Mesodermal cell (in vitro differentiated cells): ENCODE measurements at regions not wholly inside any gene's neighbourhood (a gene's known extent, or its start where the extent isn't known, plus 50 kb on each side); places are given as distances from the start of the nearest gene placed in this dataset.

Experiments
- H3K27ac ChIP-seq: 2 replicates; pipeline ENCODE4 v1.7.0; 2013; ENCODE audit warnings: mild to moderate bottlenecking, low read depth, low read length, moderate library complexity; ENCODE audit not compliant: severe bottlenecking
- H3K36me3 ChIP-seq: 2 replicates; pipeline ENCODE4 v1.7.1; 2013; ENCODE audit warnings: mild to moderate bottlenecking, low read length, moderate library complexity; ENCODE audit not compliant: control insufficient read depth, insufficient read depth
- H3K4me1 ChIP-seq: one replicate; pipeline ENCODE4 v1.7.1; 2013; ENCODE audit warnings: mild to moderate bottlenecking, low read length; ENCODE audit not compliant: insufficient read depth, control insufficient read depth, poor library complexity, severe bottlenecking
- H3K4me3 ChIP-seq: 2 replicates; pipeline ENCODE4 v1.7.0; 2013; ENCODE audit warnings: low read length, control low read depth, mild to moderate bottlenecking; ENCODE audit not compliant: insufficient read depth, poor library complexity, severe bottlenecking; ENCODE audit errors: extremely low read depth
- H3K9me3 ChIP-seq: 2 replicates; pipeline ENCODE4 v1.7.1; 2013; ENCODE audit warnings: mild to moderate bottlenecking, low read length, moderate library complexity; ENCODE audit not compliant: control insufficient read depth
- WGBS, 2 experiments: methylation state at CpG; one replicate each; pipeline ENCODE4 v1.1.5; 2013; ENCODE audit warnings: missing lambda C conversion rate in 2 of 2; ENCODE audit not compliant: insufficient coverage in 2 of 2; 5-methylcytosine and 5-hydroxymethylcytosine counted together

- Histone ChIP-seq H3K36me3 (no peaks in the 10 kb centered on the region), H3K4me3 (no peak overlapping the region), H3K4me1 (no peaks in the 10 kb centered on the region), H3K9me3 (no peaks in the 10 kb centered on the region), H3K27ac (no peak overlapping the region)
- no CpG with 5 or more reads among the region's 1 CpG for WGBS, 2 experiments
These were observed 378.8 kb downstream of the MED13L start for GRCh38 chr12:115898670-115899069.

GRCh38 chr12:115897729-115898128 lies 379.8 kb downstream of the MED13L start:
- Histone ChIP-seq H3K9me3 (no peaks in the 10 kb centered on the region), H3K27ac (no peak overlapping the region)

DNA sequence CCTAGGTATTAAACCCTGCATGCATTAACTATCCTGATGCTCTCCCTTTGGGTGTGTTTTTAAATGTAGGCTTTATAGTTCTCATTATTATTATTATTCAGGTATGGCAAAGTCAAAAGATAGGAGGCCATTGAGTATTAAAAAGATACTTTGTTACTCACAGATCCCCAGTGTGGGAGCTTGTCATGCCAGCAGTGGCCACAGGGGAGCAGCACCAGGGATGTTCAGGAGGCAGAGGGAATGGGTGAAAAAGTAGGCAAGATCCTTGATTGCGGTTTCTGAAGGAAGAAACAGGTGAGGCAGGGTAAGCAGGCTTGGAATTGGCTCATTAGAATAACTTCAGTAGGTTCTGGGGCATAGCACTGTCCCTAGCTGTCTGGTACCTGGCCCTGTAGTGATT lies 382.2 kb downstream of the MED13L start:
- H3K4me3 ChIP-seq: no peak overlapping the region
- no peak overlapping the region for H3K27ac ChIP-seq
- no peaks in the 10 kb centered on the region for H3K36me3 ChIP-seq
- H3K4me1 ChIP-seq: no peaks in the 10 kb centered on the region
- WGBS, 2 experiments: 69 to 88% methylated on average over 1 of the region's 1 CpG
- no peaks in the 10 kb centered on the region for H3K9me3 ChIP-seq

More at GRCh38 chr12:115897729-115898128, 379.8 kb downstream of the MED13L start:
- WGBS, 2 experiments: no CpG with 5 or more reads among the region's 3 CpGs
- no peak overlapping the region for H3K4me3 ChIP-seq
- no peaks in the 10 kb centered on the region for H3K36me3 ChIP-seq
- H3K4me1 ChIP-seq: no peaks in the 10 kb centered on the region

DNA sequence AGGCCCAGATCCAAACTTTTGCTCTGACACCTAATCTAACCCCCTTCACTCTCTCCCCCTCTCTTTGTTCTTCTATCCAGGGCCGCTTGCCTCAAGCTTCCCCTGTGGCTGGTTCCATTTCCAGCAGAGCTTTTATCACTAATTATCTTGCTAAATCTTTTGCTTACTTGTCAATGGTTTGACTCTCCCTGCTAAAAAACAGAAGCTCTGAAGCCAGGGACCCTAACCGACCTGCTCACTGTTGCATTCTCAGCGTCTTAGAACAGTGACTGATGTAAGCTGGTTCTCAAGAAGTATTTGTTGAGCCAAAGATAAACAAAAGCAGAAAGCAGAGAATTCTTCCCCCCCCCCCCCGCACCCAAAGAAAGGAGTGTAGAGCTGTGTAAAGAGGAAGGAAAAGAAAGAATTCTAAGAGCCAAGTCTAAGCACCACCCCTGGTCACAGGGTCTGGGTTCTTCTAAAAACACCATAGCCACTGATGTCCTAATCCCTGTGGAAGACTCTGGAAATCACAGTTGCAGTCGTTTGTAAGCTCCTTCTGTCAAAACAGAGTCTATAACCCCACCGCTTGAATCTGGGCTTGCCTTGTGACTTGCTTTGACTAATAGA lies 385.8 kb downstream of the MED13L start:
- Histone ChIP-seq H3K9me3 (no peaks in the 10 kb centered on the region), H3K4me1 (no peaks in the 10 kb centered on the region), H3K4me3 (no peak overlapping the region), H3K27ac (peak overlapping the region; percentile 79), H3K36me3 (no peaks in the 10 kb centered on the region)
- 23 to 45% methylated on average over 1 to 2 of the region's 6 CpGs for WGBS, 2 experiments

GRCh38 chr12:115886666-115887065 lies 390.8 kb downstream of the MED13L start:
- 100% methylated on average over 2 to 4 of the region's 4 CpGs for WGBS, 2 experiments
- H3K9me3 ChIP-seq: no peaks in the 10 kb centered on the region
- H3K4me1 ChIP-seq: no peaks in the 10 kb centered on the region
- no peaks in the 10 kb centered on the region for H3K36me3 ChIP-seq
- no peak overlapping the region for H3K27ac ChIP-seq
- H3K4me3 ChIP-seq: no peak overlapping the region

GRCh38 chr12:115885040-115885690 lies 392.3 kb downstream of the MED13L start:
- no peaks in the 10 kb centered on the region for H3K4me1 ChIP-seq
- H3K36me3 ChIP-seq: no peaks in the 10 kb centered on the region
- no peak overlapping the region for H3K27ac ChIP-seq
- H3K9me3 ChIP-seq: peaks cover 3% of the 10 kb centered on the region
- 92 to 96% methylated on average over 11 to 12 of the region's 12 CpGs for WGBS, 2 experiments
- H3K4me3 ChIP-seq: no peak overlapping the region

- H3K4me1 ChIP-seq: no peaks in the 10 kb centered on the region
- peaks cover 3% of the 10 kb centered on the region for H3K9me3 ChIP-seq
- H3K36me3 ChIP-seq: no peaks in the 10 kb centered on the region
- no peak overlapping the region for H3K4me3 ChIP-seq
- H3K27ac ChIP-seq: no peak overlapping the region
These were observed 394.6 kb downstream of the MED13L start for GRCh38 chr12:115882936-115883335.

- Histone ChIP-seq H3K36me3 (no peaks in the 10 kb centered on the region), H3K27ac (no peak overlapping the region), H3K4me1 (no peaks in the 10 kb centered on the region), H3K9me3 (peaks cover 3% of the 10 kb centered on the region), H3K4me3 (no peak overlapping the region)
- WGBS, 2 experiments: 83 to 96% methylated on average over 1 to 3 of the region's 3 CpGs
These were observed 397.3 kb downstream of the MED13L start for GRCh38 chr12:115880238-115880637.

DNA sequence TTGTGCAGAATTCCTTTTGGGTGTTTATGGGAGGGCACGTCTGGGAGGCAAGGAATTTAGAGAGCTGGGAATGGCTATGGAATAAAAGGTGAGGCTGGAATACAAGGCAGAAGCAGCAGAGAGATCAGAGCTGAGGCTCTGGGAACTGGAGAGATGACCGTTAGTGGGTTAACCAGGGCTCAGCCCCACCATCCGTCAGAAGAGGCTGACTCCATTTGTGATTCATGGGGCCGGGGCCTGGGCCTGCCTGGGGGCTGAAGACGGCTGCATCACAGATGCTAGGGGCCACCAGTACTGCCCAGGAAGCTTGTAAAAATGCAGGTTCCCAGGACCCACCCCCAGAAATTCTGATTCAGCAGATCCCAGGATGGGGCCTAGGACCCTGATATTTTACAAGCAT lies 398.1 kb downstream of the MED13L start:
- H3K4me3 ChIP-seq: no peak overlapping the region
- WGBS, 2 experiments: 76 to 87% methylated on average over 5 of the region's 5 CpGs
- no peaks in the 10 kb centered on the region for H3K36me3 ChIP-seq
- H3K9me3 ChIP-seq: peaks cover 3% of the 10 kb centered on the region
- no peak overlapping the region for H3K27ac ChIP-seq
- H3K4me1 ChIP-seq: no peaks in the 10 kb centered on the region

DNA sequence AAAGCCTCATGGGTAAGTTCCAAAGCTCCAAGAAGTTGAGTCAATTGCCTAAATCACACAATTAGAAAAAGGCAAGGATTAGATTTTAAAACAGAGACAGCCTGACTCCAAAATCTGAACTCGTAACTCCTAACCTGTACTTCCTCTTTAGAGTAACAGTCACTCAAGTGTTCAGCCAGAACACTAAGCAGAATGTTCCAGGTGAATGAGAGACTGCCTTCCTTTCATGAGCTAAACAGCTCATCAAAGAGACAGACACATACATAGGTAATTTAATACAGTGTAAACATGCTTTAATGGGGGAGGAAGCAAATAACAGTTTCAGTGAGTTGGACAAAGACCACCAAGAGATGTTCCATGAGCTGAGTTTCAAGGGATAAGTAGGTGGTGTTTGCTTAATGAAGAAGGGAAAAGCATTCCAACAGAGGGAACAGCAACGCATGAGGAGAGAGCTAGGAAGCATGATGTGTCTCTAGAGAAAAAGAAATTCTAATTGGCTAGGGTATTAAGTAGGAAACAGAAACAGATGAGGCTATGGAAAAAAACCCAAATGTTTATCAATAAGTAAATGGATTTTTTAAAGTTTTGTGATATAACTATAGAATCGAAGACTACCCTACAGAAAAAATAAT lies 403.9 kb downstream of the MED13L start:
- Histone ChIP-seq H3K27ac (no peak overlapping the region), H3K36me3 (no peaks in the 10 kb centered on the region), H3K9me3 (no peaks in the 10 kb centered on the region), H3K4me3 (no peak overlapping the region), H3K4me1 (peaks cover 32% of the 10 kb centered on the region)
- WGBS, 2 experiments: 89% methylated on average over 2 of the region's 3 CpGs; no CpG with 5 or more reads in 1 of the 2 experiments

GRCh38 chr12:115872919-115873357 lies 404.6 kb downstream of the MED13L start:
- Histone ChIP-seq H3K4me3 (no peak overlapping the region), H3K4me1 (peaks cover 32% of the 10 kb centered on the region), H3K9me3 (no peaks in the 10 kb centered on the region), H3K27ac (no peak overlapping the region), H3K36me3 (no peaks in the 10 kb centered on the region)
- 52 to 90% methylated on average over 2 to 3 of the region's 4 CpGs for WGBS, 2 experiments
